GDM1 (cell line): ENCODE measurements at regions not wholly inside any gene's neighbourhood (a gene's known extent, or its start where the extent isn't known, plus 50 kb on each side); places are given as distances from the start of the nearest gene placed in this dataset.
"Not testable (repeated sequence)": the region's sequence is repeated elsewhere in the genome, so short reads cannot be mapped to it uniquely, and the experiment has no call there.

Experiments used
- DNase-seq: peaks from one replicate; lab custom pipeline; 2025; lab: John Stamatoyannopoulos, UW

- not testable (repeated sequence) for DNase-seq
Measured at GRCh38 chr10:11403646-11404045, 207.8 kb downstream of the USP6NL start.

DNA sequence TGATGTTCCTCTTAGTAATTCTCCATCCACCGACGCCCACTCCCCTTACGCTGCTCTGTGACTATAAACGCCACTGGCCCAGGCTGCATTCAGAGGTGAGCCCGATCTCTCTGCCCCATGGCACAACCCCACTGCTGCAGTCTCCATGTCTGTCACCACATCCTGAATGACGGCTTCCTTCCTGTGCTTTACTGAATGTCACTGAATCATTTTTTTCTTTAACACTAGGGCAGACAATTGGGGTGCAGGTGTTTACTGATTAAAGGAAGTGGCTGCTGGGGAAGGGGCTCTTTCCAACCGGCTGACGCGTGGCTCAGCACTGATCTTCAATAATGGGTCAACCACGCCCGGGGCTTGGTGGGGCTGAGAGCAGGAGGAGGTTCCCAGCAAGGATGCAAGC, 208.3 kb downstream of the USP6NL start:
- DNase-seq: peak; percentile 52

GRCh38 chr10:11402392-11402791, 209.1 kb downstream of the USP6NL start:
- DNase-seq: no peak

DNA sequence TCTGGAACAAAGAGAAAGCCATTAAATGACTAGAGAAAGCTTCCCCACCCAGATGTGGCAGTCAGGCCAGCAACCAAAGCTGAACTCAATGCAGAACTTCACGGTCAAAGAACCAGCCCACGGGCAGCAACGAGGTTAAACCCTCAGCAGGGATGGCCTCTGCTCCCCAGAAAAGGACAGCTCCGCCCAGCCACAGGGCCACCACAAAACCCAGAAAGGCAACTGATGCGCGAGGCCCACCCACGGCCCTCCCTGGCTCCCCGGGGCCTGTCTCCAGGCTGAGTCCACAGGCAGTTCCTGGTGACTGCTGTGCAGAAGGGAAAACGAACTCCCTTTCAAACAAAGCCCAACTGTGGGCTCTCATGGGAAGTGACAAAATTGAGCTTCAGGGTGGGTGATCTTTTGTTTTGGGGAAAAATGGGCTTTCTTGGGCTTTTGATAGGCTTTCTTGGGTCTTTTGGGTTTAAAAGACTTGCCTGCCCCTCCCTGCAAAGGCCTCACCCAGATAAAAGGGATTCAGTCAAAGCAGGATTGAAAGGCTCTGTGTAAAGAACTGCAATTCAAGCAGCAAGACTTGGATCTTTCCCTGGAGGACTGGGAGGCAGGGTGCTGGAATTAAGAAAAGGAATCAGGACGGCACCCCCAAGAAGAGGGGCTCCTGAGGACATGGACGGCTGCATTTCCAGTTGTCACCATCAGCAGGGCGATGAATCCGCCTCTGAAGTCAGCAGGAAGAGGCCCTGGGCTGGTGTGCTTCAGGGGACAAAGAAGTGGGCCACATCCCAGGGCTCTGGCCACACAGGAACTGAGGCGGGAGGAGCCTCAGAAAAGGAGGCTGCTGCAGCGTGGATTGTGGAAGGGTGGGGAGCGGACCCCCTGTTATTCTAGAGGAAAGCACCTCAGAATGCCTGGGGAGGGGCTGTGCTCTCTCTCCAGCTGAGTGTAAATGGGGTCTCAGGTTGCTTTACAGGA, 209.9 kb downstream of the USP6NL start:
- DNase-seq: no peak

GRCh38 chr10:11397980-11398580, 213.4 kb downstream of the USP6NL start:
- no peak for DNase-seq

GRCh38 chr10:11397077-11397965, 214.1 kb downstream of the USP6NL start:
- DNase-seq: no peak

DNA sequence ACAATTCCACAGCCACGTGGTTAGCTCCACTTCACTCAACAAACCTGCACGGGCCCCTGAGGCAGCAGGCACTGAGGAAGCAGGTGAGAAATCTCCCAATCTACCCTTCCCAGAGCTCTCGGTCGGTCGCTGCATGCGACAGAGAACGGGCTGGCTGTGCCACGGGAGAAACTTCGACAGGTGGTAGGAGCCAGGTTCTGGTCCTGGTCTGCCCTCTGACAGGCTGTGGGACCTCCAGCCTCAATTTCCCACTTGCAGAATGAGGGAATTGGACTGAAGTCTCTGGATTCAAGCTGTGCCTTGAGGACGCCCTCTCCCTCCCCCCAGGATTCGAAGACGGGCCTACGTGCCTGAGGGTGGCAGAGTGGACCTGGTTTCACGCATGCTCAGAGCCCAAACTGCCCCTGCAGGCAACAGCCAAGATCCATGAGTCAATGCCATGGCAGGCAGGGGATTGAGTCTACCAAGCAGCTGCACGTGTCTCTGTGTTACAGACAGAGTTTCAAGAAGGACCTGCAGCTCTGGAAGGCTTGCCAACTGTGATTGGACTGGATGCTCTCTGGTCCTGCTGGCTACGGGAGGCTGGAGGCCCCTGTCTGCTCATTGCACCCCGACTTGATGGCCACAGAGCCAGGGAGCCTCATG, 215.0 kb downstream of the USP6NL start:
- no peak for DNase-seq

- DNase-seq: no peak
Measured at GRCh38 chr10:11395581-11396310, 215.7 kb downstream of the USP6NL start.

GRCh38 chr10:11395161-11395560, 216.3 kb downstream of the USP6NL start:
- no peak for DNase-seq

- no peak for DNase-seq
Measured at GRCh38 chr10:11393858-11394257, 217.6 kb downstream of the USP6NL start.

- no peak for DNase-seq
Measured at GRCh38 chr10:11392776-11393175, 218.7 kb downstream of the USP6NL start.

DNA sequence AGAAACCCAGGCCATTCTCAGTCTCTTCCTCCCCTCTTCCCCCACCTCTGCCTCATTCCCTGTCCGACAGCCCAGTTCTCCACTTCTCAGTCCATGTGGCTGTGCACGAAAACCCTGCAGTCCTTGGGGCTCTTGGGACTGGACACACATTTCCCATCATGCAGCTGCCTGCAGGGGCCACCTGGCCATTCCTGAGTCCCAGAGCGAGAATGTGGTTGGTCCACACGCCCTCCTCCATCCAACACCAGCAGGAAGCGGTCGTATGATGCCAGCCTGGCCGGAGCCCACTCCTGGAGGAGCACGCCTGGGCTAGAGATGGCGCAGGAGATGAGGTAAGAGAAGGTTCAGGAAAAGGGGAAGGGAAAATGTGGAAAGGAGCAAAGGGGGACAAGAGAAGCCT, 222.5 kb downstream of the USP6NL start:
- DNase-seq: no peak

DNA sequence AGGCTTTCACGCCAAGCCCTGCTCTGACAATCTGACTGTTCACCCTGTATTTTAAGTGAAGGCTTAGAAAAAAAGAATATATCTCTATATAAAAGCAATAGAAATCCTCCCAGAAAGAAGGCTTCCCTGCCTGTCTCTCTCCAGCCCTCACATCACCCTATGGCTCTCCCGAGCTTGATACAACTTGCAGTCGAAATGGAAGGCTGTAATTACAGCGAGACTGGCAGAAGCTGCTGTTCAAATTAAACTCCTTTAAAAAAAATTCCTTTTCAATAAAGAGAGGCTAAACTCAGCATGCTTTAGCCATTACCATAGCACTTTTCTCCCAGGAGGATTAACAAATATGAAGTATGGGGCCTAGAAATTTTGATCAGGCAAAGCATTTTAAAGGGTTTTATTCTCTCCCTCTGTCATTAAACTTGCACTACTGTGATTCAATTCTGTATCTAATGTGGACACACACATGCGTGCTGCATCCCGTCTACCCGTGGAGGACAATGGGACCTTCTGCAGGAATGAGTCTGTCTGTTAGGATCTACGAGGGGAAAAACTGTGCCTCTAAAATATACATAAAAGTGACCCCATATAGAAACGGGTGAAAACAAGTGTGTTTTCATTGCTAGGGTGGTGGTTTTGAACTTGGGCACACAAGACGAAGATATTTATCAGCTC, 223.8 kb downstream of the USP6NL start:
- DNase-seq: no peak

GRCh38 chr10:11387044-11387443, 224.4 kb downstream of the USP6NL start:
- DNase-seq: no peak
